ENCODE measurements at regions not wholly inside any gene's neighbourhood (a gene's known extent, or its start where the extent isn't known, plus 50 kb on each side); places are given as distances from the start of the nearest gene placed in this dataset.
"Not testable (repeated sequence)": the region's sequence is repeated elsewhere in the genome, so short reads cannot be mapped to it uniquely, and the experiment has no call there.

- no TSS peak for BruUV-seq (replicated peaks)
- CTCF ChIA-PET: no interaction called here
- no peak overlapping the region for H3K27ac Mint-ChIP-seq (ENCODE audit: unreplicated experiment)
Observed at GRCh38 chr20:52426856-52427255, 235.3 kb upstream of the ZFP64 start.

DNA sequence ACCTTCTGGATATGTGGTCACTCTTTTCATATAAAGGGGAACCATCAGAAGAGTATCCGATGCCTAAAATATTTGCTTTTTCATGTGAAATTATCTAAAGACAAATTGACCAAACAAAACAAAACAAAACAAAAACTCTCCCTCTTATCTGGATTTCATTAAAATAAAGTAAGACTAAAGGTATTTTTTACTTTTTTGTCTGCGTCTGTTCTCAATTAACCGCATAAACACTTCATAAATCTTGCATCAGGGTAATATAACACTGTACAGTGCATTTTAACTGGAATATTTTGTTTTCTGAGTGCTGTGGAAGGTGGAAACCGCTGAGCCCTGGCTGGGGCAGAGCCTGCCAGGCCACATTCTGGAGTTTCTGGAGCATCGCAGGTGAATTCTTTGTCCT lies 234.1 kb upstream of the ZFP64 start:
- Mint-ChIP-seq H3K27me3 (ENCODE audit: insufficient read depth, unreplicated experiment) (peaks cover 12% of the 10 kb centered on the region), H3K4me1 (ENCODE audit: low read depth, unreplicated experiment) (no peaks in the 10 kb centered on the region), H3K27ac (ENCODE audit: unreplicated experiment) (no peak overlapping the region), H3K9me3 (ENCODE audit: unreplicated experiment) (peaks cover 14% of the 10 kb centered on the region), H3K36me3 (ENCODE audit: insufficient read depth, unreplicated experiment) (no peaks in the 10 kb centered on the region), H3K4me3 (ENCODE audit: unreplicated experiment) (no peak overlapping the region)
- ChIA-PET CTCF (no interaction called here), POLR2A (no interaction called here)
- intact Hi-C loops (cut with micrococcal nuclease; ENCODE audit: unreplicated experiment): no loop called here
- Histone ChIP-seq H3K4me3 (ENCODE audit: low read depth, low read length) (no peak overlapping the region), H3K27me3 (replicated peaks; ENCODE audit: control insufficient read depth, insufficient read depth, low read length) (no peaks in the 10 kb centered on the region), H3K4me1 (no peaks in the 10 kb centered on the region), H3K36me3 (ENCODE audit: control insufficient read depth, insufficient read depth, low read length) (no peaks in the 10 kb centered on the region), H3K9me3 (no peaks in the 10 kb centered on the region; the same call in 1 of the 2 replicates)
- TF ChIP-seq CTCF (IDR thresholded peaks at IDR 0.05; ENCODE audit: insufficient read depth in 1 of 2, low read depth in 1 of 2, low read length in 1 of 2, severe bottlenecking in 1 of 2, unreplicated experiment in 1 of 2): no peak
- DNase-seq: no peak
- BruUV-seq (replicated peaks): no TSS peak

More at GRCh38 chr20:52426856-52427255, 235.3 kb upstream of the ZFP64 start:
- H3K4me1 ChIP-seq: no peaks in the 10 kb centered on the region
- TF ChIP-seq CTCF (IDR thresholded peaks at IDR 0.05; ENCODE audit: insufficient read depth in 1 of 2, low read depth in 1 of 2, low read length in 1 of 2, severe bottlenecking in 1 of 2, unreplicated experiment in 1 of 2): no peak
- peaks cover 14% of the 10 kb centered on the region for H3K9me3 Mint-ChIP-seq (ENCODE audit: unreplicated experiment)
- H3K4me1 Mint-ChIP-seq (ENCODE audit: low read depth, unreplicated experiment): no peaks in the 10 kb centered on the region
- H3K4me3 ChIP-seq (ENCODE audit: low read depth, low read length): no peak overlapping the region
- no peak for DNase-seq
- H3K4me3 Mint-ChIP-seq (ENCODE audit: unreplicated experiment): no peak overlapping the region
- no peaks in the 10 kb centered on the region for H3K9me3 ChIP-seq
- H3K36me3 ChIP-seq (ENCODE audit: control insufficient read depth, insufficient read depth, low read length): no peaks in the 10 kb centered on the region
- H3K36me3 Mint-ChIP-seq (ENCODE audit: insufficient read depth, unreplicated experiment): no peaks in the 10 kb centered on the region
- POLR2A ChIA-PET: no interaction called here
- peaks cover 13% of the 10 kb centered on the region for H3K27me3 Mint-ChIP-seq (ENCODE audit: insufficient read depth, unreplicated experiment)
- no peaks in the 10 kb centered on the region for H3K27me3 ChIP-seq (replicated peaks; ENCODE audit: control insufficient read depth, insufficient read depth, low read length)
- intact Hi-C loops (cut with micrococcal nuclease; ENCODE audit: unreplicated experiment): no loop called here

GRCh38 chr20:52425253-52425652 lies 233.7 kb upstream of the ZFP64 start:
- peaks cover 12% of the 10 kb centered on the region for H3K27me3 Mint-ChIP-seq (ENCODE audit: insufficient read depth, unreplicated experiment)
- peaks cover 14% of the 10 kb centered on the region for H3K9me3 Mint-ChIP-seq (ENCODE audit: unreplicated experiment)
- CTCF ChIA-PET: no interaction called here
- no peak overlapping the region for H3K27ac Mint-ChIP-seq (ENCODE audit: unreplicated experiment)
- H3K36me3 Mint-ChIP-seq (ENCODE audit: insufficient read depth, unreplicated experiment): no peaks in the 10 kb centered on the region
- DNase-seq: no peak
- no peaks in the 10 kb centered on the region for H3K27me3 ChIP-seq (replicated peaks; ENCODE audit: control insufficient read depth, insufficient read depth, low read length)
- H3K4me3 ChIP-seq (ENCODE audit: low read depth, low read length): no peak overlapping the region
- no TSS peak for BruUV-seq (replicated peaks)
- POLR2A ChIA-PET: no interaction called here
- no peaks in the 10 kb centered on the region; the same call in 1 of the 2 replicates for H3K9me3 ChIP-seq
- no peak overlapping the region for H3K4me3 Mint-ChIP-seq (ENCODE audit: unreplicated experiment)
- H3K36me3 ChIP-seq (ENCODE audit: control insufficient read depth, insufficient read depth, low read length): no peaks in the 10 kb centered on the region
- no peaks in the 10 kb centered on the region for H3K4me1 Mint-ChIP-seq (ENCODE audit: low read depth, unreplicated experiment)
- intact Hi-C loops (cut with micrococcal nuclease; ENCODE audit: unreplicated experiment): no loop called here
- TF ChIP-seq CTCF (IDR thresholded peaks at IDR 0.05; ENCODE audit: insufficient read depth in 1 of 2, low read depth in 1 of 2, low read length in 1 of 2, severe bottlenecking in 1 of 2, unreplicated experiment in 1 of 2): no peak
- no peaks in the 10 kb centered on the region for H3K4me1 ChIP-seq

GRCh38 chr20:52424357-52424942 lies 232.9 kb upstream of the ZFP64 start:
- H3K27ac Mint-ChIP-seq (ENCODE audit: unreplicated experiment); H3K36me3 ChIP-seq (ENCODE audit: control insufficient read depth, insufficient read depth, low read length); DNase-seq; H3K4me1 ChIP-seq; POLR2A ChIA-PET; H3K36me3 Mint-ChIP-seq (ENCODE audit: insufficient read depth, unreplicated experiment); BruUV-seq (replicated peaks); intact Hi-C loops (cut with micrococcal nuclease; ENCODE audit: unreplicated experiment); H3K27me3 ChIP-seq (replicated peaks; ENCODE audit: control insufficient read depth, insufficient read depth, low read length); H3K4me3 Mint-ChIP-seq (ENCODE audit: unreplicated experiment); H3K9me3 ChIP-seq; CTCF ChIA-PET; H3K4me3 ChIP-seq (ENCODE audit: low read depth, low read length); H3K4me1 Mint-ChIP-seq (ENCODE audit: low read depth, unreplicated experiment): not testable (repeated sequence)
- H3K27me3 Mint-ChIP-seq (ENCODE audit: insufficient read depth, unreplicated experiment): peaks cover 12% of the 10 kb centered on the region
- peaks cover 11% of the 10 kb centered on the region for H3K9me3 Mint-ChIP-seq (ENCODE audit: unreplicated experiment)

GRCh38 chr20:52423536-52424140 lies 232.1 kb upstream of the ZFP64 start:
- H3K36me3 Mint-ChIP-seq (ENCODE audit: insufficient read depth, unreplicated experiment); H3K9me3 ChIP-seq; H3K4me1 Mint-ChIP-seq (ENCODE audit: low read depth, unreplicated experiment); POLR2A ChIA-PET; H3K4me3 ChIP-seq (ENCODE audit: low read depth, low read length); intact Hi-C loops (cut with micrococcal nuclease; ENCODE audit: unreplicated experiment); CTCF ChIA-PET; H3K4me1 ChIP-seq; H3K4me3 Mint-ChIP-seq (ENCODE audit: unreplicated experiment); BruUV-seq (replicated peaks); DNase-seq; H3K27ac Mint-ChIP-seq (ENCODE audit: unreplicated experiment); H3K36me3 ChIP-seq (ENCODE audit: control insufficient read depth, insufficient read depth, low read length); H3K27me3 ChIP-seq (replicated peaks; ENCODE audit: control insufficient read depth, insufficient read depth, low read length): not testable (repeated sequence)
- Mint-ChIP-seq H3K27me3 (ENCODE audit: insufficient read depth, unreplicated experiment) (peaks cover 12% of the 10 kb centered on the region), H3K9me3 (ENCODE audit: unreplicated experiment) (peaks cover 12% of the 10 kb centered on the region)
